VCaP (cell line): ENCODE measurements at regions not wholly inside any gene's neighbourhood (a gene's known extent, or its start where the extent isn't known, plus 50 kb on each side); places are given as distances from the start of the nearest gene placed in this dataset.

Source experiments
- H3K27ac ChIP-seq: fragments of 450-650 bp; 2 replicates; pipeline ENCODE4 v1.5.1; 2017
- TF ChIP-seq, protein P1 (sequence below): fragments of 450-650 bp; conservative IDR thresholded peaks from 2 replicates; pipeline ENCODE4 v1.5.1; 2017; ENCODE audit warnings: mild to moderate bottlenecking, moderate library complexity

DNA sequence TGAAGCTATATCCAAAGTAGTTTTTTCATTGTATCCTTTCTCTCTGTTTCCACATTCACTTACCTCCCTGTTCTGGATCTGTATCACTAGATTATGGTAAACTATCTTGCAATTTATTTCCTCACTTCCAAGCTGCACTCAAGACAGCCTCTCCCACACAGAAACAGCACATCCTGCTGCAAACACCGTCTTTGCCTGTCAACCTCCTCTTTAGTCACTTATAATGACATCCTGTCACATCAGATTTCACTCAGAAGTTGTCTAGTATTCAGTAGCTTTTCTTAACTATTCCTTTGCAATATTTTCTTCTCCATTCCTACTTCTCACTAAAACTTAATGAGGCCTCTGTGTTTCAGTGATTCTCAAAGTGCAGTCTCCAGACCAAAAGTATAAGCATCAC is 490.8 kb downstream of the IGSF11 start:
- TF ChIP-seq, protein P1, sequence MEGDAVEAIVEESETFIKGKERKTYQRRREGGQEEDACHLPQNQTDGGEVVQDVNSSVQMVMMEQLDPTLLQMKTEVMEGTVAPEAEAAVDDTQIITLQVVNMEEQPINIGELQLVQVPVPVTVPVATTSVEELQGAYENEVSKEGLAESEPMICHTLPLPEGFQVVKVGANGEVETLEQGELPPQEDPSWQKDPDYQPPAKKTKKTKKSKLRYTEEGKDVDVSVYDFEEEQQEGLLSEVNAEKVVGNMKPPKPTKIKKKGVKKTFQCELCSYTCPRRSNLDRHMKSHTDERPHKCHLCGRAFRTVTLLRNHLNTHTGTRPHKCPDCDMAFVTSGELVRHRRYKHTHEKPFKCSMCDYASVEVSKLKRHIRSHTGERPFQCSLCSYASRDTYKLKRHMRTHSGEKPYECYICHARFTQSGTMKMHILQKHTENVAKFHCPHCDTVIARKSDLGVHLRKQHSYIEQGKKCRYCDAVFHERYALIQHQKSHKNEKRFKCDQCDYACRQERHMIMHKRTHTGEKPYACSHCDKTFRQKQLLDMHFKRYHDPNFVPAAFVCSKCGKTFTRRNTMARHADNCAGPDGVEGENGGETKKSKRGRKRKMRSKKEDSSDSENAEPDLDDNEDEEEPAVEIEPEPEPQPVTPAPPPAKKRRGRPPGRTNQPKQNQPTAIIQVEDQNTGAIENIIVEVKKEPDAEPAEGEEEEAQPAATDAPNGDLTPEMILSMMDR: no peak
- H3K27ac ChIP-seq: no peak overlapping the region

DNA sequence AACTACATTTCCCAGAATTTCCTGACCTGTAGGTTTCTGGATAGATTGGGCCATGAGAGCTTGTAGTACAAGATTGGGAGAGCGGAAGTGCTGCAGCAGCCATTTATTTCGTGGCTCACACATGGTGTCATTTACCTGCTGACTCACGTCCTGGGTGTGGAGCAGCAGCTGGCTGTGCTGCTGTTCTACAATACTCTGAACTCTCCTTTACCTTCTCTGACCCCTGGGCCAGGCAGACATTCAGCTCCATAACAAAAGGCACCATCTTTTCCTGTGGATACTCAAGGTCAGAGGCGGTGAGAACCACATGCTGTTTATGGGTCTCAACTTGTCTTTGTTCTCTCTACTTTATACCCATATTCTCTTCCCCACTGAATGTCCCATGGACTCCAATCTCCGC is 490.2 kb downstream of the IGSF11 start:
- TF ChIP-seq, protein P1: no peak
- H3K27ac ChIP-seq: no peak overlapping the region

DNA sequence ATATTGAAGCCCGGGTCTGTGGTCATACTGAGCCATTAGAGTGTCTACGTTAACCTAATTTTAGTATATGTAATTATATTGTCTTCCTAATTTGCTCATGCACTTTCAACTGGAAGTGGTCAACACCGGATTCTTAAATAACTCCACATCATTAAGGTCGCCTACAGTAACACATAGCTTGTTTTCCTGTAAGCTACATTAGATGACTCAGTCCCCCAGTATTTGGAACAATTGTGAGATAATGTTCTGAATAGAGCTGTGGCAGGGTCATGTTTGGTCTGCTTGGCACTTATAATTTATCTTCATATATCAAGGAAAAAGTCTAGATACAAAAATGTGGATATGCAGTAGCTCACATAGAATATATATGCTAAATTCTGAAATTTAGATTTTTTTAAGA is 486.2 kb downstream of the IGSF11 start:
- no peak overlapping the region for H3K27ac ChIP-seq
- TF ChIP-seq, protein P1: no peak

DNA sequence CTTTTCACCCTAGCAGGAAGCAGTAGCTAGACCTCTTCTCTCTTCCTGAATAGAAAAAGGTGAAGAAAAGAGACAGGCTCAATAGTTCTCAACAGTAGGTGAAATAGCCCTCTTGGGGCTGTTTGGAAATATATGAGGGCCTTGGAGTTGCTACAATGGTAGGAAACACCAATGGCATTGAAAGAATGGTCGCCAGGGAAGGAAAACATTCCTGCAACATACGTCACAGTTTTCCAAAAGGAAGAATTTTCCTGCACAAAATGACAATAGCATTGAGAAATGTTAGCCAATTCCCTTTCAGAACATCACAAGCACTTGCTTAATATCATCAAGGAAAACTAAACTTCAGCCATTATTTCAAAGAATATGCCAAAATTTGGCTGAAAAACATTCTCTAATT is 484.5 kb downstream of the IGSF11 start:
- TF ChIP-seq, protein P1: no peak
- H3K27ac ChIP-seq: no peak overlapping the region

DNA sequence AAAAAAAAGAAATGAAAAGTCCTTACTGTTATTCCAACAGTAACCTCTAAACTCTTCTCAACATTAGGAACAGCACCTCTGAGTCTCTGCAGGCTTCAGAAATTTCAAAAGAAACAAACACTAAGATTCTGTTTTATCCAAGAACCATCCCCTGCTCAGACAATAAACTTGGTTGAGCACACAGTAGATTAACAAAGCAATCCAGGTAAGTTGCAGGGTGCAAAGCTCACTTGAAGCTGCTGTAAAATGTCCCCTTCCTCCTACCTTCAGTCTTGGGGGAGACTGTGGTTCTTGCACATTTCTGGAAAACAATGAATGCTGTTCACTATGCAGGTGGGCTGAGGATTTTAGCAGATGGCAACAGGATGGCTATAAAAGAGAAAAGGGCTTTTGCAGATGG is 484.1 kb downstream of the IGSF11 start:
- TF ChIP-seq, protein P1: no peak
- no peak overlapping the region for H3K27ac ChIP-seq

DNA sequence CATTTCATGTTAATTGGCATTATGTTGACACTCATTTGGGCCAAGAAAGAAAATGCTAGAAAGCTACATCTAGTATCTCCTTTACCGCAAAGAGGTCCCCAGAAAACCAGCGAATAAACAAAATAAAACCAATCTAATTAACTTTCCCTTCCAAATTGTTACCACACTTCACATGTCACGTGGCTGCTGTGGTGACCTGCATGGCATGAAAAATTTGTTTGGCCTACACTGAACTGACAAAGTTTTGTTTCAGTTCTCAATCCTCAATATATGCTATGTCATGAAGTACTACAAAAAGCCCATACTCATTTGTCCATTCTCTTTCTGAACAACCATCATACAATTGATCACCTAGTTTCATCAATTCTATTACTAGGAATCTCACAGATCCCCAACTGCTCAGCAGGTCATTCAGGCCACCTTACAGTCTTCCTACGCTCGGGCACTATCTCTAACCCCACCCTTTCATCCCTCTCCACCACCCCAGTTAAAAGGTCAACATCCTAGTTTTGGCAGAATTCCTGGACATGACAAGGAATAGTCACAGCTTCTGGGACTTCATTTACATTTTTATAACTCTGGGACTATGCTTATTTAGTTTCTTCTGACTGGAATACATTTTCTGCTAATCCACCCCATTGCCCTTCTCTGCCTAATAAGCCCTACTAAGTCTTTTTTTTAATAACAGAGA is 480.4 kb downstream of the IGSF11 start:
- TF ChIP-seq, protein P1: no peak
- no peak overlapping the region for H3K27ac ChIP-seq

DNA sequence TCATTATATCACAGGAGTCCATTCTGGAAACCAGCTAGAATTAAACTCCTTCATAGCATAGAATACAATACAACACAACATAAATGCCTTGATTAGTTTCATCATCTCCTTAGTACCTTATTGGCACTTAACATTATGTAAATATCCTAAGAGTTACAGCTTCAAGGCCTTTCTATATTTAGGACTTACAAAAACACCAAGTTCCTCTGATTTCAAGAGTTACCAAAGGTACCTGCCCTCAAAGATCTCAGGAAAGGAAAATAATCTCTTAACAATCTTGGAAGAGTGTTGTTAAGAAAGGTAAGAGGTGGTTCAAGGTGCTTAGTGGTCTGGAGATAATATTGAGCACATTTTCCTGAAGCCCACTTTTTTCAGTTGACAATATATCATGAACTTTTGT is 477.7 kb downstream of the IGSF11 start:
- H3K27ac ChIP-seq: no peak overlapping the region
- TF ChIP-seq, protein P1: no peak
